Coronary artery (tissue), 2 donors: ENCODE measurements at regions not wholly inside any gene's neighbourhood (a gene's known extent, or its start where the extent isn't known, plus 50 kb on each side); places are given as distances from the start of the nearest gene placed in this dataset.

Experiments used
- DNase-seq: peaks from one replicate; pipeline ENCODE4 v3.0.0-alpha.2; 2017; ENCODE audit warnings: low spot score
- H3K27ac ChIP-seq, 2 donors: fragments of 200-600 bp; sonication (generic); one replicate each; pipeline ENCODE4 v1.5.1; 2016 to 2019
- H3K4me3 ChIP-seq: fragments of 200-600 bp; sonication (generic); 2 replicates; pipeline ENCODE4 v1.5.1; 2016; ENCODE audit warnings: mild to moderate bottlenecking, moderate library complexity
- TF ChIP-seq, protein P1 (sequence below): fragments of 200-600 bp; sonication (generic); IDR thresholded peaks from one replicate; pipeline ENCODE4 v1.5.1; 2019; ENCODE audit warnings: antibody characterized with exemption

DNA sequence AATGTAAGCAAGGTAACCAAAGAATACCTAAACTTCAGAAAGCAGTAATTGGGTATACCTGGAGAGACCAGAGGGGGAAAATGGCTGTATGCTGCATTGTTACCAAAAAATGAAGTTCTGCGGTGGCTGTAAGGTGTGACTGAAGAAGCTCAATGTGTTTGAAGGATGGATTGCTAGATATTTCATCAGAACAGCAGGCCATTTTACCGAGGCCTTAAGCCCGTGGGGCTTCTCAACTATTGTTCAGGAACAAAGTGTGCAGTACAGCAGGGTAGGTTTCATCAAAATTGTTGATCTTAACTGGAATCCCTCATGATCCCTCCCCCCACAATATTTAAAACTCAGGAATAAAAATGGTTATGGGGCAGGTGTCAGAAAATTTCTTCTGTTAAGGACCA is 204.0 kb upstream of the GHITM start:
- TF ChIP-seq, protein P1, sequence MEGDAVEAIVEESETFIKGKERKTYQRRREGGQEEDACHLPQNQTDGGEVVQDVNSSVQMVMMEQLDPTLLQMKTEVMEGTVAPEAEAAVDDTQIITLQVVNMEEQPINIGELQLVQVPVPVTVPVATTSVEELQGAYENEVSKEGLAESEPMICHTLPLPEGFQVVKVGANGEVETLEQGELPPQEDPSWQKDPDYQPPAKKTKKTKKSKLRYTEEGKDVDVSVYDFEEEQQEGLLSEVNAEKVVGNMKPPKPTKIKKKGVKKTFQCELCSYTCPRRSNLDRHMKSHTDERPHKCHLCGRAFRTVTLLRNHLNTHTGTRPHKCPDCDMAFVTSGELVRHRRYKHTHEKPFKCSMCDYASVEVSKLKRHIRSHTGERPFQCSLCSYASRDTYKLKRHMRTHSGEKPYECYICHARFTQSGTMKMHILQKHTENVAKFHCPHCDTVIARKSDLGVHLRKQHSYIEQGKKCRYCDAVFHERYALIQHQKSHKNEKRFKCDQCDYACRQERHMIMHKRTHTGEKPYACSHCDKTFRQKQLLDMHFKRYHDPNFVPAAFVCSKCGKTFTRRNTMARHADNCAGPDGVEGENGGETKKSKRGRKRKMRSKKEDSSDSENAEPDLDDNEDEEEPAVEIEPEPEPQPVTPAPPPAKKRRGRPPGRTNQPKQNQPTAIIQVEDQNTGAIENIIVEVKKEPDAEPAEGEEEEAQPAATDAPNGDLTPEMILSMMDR: no peak
- no peak for DNase-seq
- Histone ChIP-seq H3K27ac (no peak overlapping the region), H3K4me3 (no peak overlapping the region)

GRCh38 chr10:83935911-83936310 is 203.4 kb upstream of the GHITM start:
- TF ChIP-seq, protein P1: no peak
- Histone ChIP-seq H3K27ac (no peak overlapping the region), H3K4me3 (no peak overlapping the region)
- no peak for DNase-seq

GRCh38 chr10:83937161-83937560 is 202.1 kb upstream of the GHITM start:
- TF ChIP-seq, protein P1: no peak

GRCh38 chr10:83937826-83938225 is 201.5 kb upstream of the GHITM start:
- TF ChIP-seq, protein P1: no peak
- no peak for DNase-seq
- no peak overlapping the region for H3K4me3 ChIP-seq
- no peak overlapping the region for H3K27ac ChIP-seq

More at GRCh38 chr10:83937161-83937560, 202.1 kb upstream of the GHITM start:
- no peak for DNase-seq
- no peak overlapping the region for H3K4me3 ChIP-seq
- no peak overlapping the region for H3K27ac ChIP-seq

DNA sequence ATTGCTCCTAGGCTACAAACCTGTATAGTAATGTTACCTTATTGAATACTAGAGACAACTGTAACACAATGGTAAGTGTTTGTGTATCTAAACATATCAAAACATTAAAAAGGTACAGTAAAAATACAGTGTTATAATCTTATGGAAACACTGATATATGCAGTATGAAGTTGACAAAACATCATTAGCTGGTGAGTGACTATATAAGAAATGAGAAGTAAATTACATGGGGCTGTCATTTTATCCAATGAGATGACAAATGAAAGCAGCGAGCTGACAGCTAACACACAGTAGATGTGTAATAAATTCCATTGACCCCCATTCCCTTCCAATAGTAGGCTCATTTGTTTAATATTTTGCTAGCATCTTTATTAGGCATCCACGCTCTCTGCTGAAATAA is 198.1 kb upstream of the GHITM start:
- Histone ChIP-seq H3K4me3 (no peak overlapping the region), H3K27ac (no peak overlapping the region)
- TF ChIP-seq, protein P1: no peak
- no peak for DNase-seq

DNA sequence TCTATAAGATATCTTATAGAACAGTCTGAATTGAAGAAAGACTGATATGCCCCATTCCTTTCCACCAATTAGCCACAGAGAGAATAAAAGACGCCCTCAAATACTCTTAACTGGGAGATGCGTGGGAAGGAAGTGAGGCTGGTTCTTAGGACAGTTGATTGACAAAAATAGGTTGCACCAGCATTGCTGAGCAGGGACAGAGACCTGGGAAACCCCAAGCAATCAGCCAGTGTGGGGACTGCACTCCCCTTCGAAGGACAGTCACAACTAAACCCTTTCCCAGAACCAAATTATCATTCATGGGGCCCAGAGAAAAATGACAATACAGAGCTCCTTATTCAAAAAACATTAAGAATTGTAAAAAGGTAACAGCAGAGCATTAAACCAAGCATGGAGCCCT is 196.9 kb upstream of the GHITM start:
- H3K27ac ChIP-seq: no peak overlapping the region
- H3K4me3 ChIP-seq: no peak overlapping the region
- TF ChIP-seq, protein P1: no peak
- DNase-seq: no peak

DNA sequence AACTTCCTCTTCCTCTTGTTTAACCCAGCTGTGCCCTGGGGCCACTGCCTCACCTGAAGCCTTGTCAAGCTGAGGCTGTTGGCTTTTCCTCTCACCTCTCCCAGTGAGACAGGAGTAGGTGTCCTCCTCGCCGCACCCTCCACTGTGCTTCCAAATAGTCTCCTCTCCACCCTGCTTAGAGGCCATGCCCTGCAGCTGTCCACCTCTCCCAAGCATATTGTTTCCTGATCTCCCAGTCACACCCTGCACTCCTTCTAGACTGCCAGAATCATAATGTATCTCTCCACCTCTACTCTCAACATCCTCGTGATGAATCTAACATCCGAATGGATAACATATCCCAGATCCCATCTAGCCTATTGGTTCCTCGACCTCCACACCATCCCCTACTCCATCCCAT is 196.3 kb upstream of the GHITM start:
- TF ChIP-seq, protein P1: no peak
- no peak overlapping the region for H3K27ac ChIP-seq
- DNase-seq: no peak
- H3K4me3 ChIP-seq: no peak overlapping the region
